Left colon (tissue), 2 donors: ENCODE measurements at regions not wholly inside any gene's neighbourhood (a gene's known extent, or its start where the extent isn't known, plus 50 kb on each side); places are given as distances from the start of the nearest gene placed in this dataset.

Source experiments
- ATAC-seq: fragments of 200-7000 bp; cut with Tn5 transposase; one replicate; pipeline ENCODE4 v1.9.1; 2020; ENCODE audit warnings: mild to moderate bottlenecking, moderate library complexity
- DNase-seq, 2 donors: peaks; one replicate each; pipeline ENCODE4 v3.0.0-alpha.2; 2020
- intact Hi-C, 2 donors: fragments of 100-400 bp; cut with DNase I in 1 of 2; cut with micrococcal nuclease in 1 of 2; formaldehyde crosslinking; loops; one replicate each; pipeline versions ENCODE4 v1.11.2 to v1.14.0; 2022; cut with DNase I, micrococcal nuclease
- donor health status: DM: no; HTN: no; CAD: no.
- donor health status: DM: yes; HTN: yes; CAD: no.

GRCh38 chr21:38936240-38936639 lies 130.5 kb downstream of the ETS2 start:
- intact Hi-C loops: no loop called here
- DNase-seq (no peak), ATAC-seq (no peak)

DNA sequence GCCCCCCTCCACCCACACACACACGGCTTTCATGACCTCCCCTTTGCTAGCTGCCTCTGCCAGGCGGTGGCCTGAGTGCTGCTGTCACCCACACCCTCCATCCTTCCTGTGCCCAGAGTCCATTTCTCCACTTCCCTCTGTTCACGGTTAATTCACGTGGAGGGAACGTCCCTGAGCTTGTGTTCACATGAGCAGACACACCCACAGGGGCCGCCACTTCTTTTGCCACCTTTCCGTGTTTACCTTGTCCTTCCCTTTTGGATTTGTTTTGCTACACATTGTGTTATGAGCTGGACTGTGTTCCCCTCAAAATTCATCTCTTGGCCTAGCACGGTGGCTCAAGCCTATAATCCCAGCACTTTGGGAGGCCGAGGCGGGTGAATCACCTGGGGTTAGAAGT lies 128.0 kb downstream of the ETS2 start:
- peak; percentile 91 for ATAC-seq
- DNase-seq: peak; percentile 39 to 75
- intact Hi-C loops: no loop called here

DNA sequence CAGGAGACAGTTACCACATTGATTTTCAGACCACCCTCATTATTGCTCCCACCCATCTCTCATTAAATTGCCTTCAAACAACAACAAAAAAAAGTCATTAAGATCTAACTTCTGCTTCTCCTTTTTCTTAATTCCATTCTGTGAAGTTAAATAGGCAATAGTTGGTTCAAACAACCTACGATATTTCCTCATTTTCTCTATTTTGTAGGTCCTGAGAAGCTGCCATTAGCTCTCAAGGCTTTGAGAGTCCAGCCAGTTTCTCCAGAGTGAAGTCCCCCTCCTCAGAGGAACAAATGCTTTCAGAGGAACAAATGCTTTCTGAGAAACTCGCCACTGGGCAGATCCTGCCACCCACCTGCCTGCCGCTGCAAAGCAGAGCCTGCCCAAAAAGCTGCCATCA lies 125.6 kb downstream of the ETS2 start:
- no peak for ATAC-seq
- DNase-seq: no peak
- intact Hi-C loops: no loop called here

DNA sequence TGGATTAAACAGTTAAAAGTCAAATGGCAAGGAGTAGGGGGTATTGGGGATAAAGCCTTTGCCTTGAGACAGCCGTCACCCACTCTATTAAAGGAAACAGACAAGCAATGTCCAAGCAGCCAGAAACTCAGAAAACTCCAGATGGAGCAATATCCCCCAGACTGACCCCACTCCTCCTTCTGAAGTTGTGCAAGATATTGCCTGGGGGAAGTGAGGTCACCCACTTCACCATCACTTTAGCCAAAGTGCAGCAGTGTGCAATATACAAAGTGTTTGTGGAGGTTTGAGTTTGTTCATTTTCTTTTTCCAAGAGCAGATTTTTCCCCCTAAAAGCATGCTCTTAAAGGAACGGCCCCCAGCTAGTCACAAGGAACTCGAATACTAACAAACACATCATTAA lies 125.1 kb downstream of the ETS2 start:
- DNase-seq (no peak), ATAC-seq (no peak)
- intact Hi-C loops: no loop called here

GRCh38 chr21:38930066-38930465 lies 124.3 kb downstream of the ETS2 start:
- intact Hi-C loops: no loop called here
- no peak for ATAC-seq
- DNase-seq: no peak

DNA sequence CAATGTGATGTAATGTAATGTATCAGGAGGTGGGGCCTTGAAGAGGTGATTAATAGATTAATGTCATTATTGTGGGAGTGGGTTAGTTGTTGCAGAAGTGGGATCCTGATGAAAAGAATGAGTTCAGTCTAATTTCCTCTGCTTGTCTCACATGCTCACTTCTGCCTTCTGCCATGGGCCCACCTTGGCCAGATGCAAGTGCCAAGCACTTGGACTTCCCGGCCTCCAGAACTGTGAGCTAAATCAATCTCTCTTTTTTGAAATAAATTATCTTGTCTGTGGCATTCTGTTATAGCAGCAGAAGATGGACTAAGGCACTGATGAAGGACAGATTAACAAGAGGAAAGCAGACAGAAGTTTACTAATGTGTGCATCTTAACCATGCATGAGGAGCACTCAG lies 123.9 kb downstream of the ETS2 start:
- intact Hi-C loops: no loop called here
- ATAC-seq: no peak
- DNase-seq: no peak

GRCh38 chr21:38929142-38929541 lies 123.4 kb downstream of the ETS2 start:
- DNase-seq (no peak), ATAC-seq (no peak)
- intact Hi-C loops: no loop called here

DNA sequence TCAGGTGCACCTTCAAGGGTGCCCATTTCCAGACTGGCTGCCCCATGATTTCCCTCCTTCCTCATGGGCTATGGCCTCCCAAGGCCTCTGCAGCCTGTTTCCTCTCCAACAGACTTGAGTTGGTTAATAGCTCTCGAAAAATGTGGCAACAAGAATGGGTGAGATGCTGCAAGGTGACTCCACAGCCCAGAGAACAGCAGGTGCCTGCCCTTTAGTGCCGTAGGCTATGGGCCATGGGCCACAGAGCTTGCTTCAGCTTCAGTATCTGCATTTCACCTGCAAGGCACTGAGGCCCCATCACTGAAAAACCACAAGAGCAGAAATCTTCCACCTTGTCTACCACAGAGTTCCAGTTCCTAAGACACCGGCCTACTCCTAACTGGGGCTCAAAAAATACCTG lies 122.0 kb downstream of the ETS2 start:
- DNase-seq (no peak), ATAC-seq (no peak)
- intact Hi-C loops: no loop called here

GRCh38 chr21:38925923-38926322 lies 120.2 kb downstream of the ETS2 start:
- DNase-seq: peak; percentile 48 to 57
- peak; percentile 31 for ATAC-seq
- intact Hi-C loops: no loop called here

DNA sequence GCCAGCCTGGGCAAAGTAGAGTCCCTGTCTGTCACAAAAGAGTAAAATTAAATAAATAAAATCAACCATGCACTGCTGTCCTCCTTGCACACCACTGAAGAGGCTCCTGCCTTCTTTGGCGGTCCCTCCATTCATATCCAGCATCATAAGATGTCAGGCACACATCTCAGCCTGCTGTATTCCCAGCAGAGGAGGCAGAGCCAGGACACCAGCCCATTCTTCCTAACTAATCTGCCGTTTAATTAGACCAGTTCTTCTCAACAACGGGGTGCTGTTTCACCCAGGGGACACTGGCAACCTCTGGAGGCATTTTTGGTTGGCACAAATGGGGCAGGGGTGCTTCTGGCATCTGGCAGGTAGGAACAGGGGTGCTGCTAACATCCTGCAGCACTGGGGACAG lies 119.7 kb downstream of the ETS2 start:
- ATAC-seq: no peak
- intact Hi-C loops: no loop called here
- DNase-seq: no peak

DNA sequence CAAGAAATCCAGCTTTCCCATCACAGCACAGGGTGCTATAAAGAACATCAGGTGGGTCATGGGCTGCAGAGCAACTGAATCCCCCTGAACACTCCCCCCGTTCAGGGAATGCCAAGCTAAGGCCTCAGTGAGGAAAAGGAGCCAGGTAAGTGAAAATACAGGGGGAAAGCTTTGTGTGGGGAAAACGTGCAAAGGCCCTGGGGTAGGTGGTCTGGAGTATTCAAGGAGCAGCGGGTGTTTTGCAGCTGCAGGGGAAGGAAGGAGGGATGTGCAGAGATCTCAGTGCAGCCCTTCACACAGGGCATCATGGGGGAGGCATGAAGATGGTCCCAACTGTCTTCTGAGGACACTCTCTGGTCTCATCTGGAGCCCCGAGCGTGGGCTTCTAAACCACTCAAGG lies 119.2 kb downstream of the ETS2 start:
- DNase-seq (no peak), ATAC-seq (no peak)
- intact Hi-C loops: no loop called here

- DNase-seq: no peak
- intact Hi-C loops: no loop called here
- ATAC-seq: no peak
Observed at GRCh38 chr21:38923429-38923828, 117.7 kb downstream of the ETS2 start.

- intact Hi-C loops: no loop called here
- no peak for DNase-seq
- ATAC-seq: no peak
Observed at GRCh38 chr21:38922474-38923235, 116.9 kb downstream of the ETS2 start.

- peak in 1 of 2 donors; percentile 58 for DNase-seq
- ATAC-seq: peak; percentile 62
- intact Hi-C loops: no loop called here
Observed at GRCh38 chr21:38921511-38922251, 116.0 kb downstream of the ETS2 start.

DNA sequence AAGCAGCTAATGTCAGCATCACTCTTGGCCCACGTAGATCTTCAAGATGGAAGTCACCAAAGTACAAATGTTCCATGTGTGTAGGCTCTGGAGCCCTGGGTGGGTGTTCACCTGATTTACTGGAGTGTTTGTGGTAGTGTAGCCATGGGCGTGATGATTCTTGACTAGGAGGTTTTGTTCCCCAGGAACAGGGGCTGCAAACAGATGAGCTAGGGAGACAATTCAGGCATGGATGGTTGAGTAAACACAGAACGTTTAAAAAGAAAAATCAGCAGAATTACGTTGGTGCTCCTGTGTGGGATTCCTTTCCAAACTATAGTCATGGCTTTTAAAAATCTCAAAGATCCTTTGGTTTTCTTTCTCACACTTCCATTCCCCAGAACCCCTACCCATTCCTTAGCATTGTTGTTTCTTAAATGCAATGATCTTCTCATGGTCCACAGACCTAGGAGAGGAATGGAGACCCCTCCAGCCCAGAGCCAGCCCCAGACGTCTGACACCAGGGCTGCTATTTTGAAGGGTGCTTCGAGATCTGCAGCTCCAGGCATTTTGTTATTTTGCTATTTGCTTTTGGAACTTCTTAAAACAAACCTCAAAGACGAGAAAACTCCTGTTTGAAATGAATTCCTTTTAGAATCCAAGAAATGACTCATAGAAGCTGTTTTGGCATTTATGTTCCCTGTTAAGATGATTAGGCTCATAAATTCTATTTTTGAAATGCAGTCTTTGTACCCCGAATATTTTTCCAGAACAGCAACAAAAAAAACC lies 115.1 kb downstream of the ETS2 start:
- ATAC-seq: no peak
- intact Hi-C loops: no loop called here
- DNase-seq: no peak

- ATAC-seq (peak; percentile 1), DNase-seq (no peak)
- intact Hi-C loops: no loop called here
Observed at GRCh38 chr21:38918607-38919346, 113.0 kb downstream of the ETS2 start.

GRCh38 chr21:38917043-38917774 lies 111.5 kb downstream of the ETS2 start:
- DNase-seq (no peak), ATAC-seq (peak; percentile 7)
- intact Hi-C loops: no loop called here

DNA sequence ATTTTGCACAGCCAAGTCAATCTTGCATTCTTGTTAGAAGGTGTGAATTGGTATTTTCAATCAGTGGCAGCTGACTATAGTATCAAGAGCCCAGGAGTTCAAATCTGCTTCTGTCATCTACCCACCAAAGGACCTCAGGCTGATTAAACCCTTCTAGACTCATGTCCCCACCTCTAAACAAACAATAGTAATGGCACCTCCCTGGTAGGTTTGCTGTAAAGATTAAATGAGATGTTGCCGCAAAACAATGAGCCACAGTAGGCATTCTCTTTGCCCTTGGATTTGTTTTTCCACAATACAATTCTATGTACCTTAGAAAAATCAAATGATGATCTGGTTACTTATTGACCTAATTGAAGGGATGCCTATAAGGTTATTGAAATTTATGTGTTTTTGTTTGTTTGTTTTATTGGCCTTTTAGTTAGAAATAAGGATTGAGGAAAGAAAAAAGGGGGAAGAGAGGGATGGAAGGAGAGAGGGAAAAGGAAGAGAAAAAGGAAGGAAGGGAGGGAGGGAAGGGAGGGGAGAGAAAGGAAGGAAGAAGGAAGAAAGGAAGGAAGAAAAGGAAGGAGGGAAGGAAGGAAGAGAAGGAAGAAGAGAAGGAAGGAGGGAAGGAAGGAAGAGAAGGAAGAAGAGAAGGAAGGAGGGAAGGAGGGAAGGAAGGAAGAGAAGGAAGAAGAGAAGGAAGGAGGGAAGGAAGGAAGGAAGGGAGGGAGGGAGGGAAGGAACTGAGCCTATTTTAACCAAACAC lies 110.7 kb downstream of the ETS2 start:
- intact Hi-C loops: no loop called here
- DNase-seq: no peak

More for the DNA sequence above, 110.7 kb downstream of the ETS2 start:
- no peak for ATAC-seq
